ENCODE measurements at regions not wholly inside any gene's neighbourhood (a gene's known extent, or its start where the extent isn't known, plus 50 kb on each side); places are given as distances from the start of the nearest gene placed in this dataset.

GRCh38 chr12:75661908-75662307 lies 150.5 kb upstream of the KRR1 start:
- H3K27me3 ChIP-seq (ENCODE audit: insufficient read depth): no peaks in the 10 kb centered on the region
- H3K9ac ChIP-seq: no peak overlapping the region
- H3K36me3 ChIP-seq (replicated peaks in 1 of 2; ENCODE audit: control insufficient read depth in 1 of 2, insufficient read depth in 2 of 2, low read length in 1 of 2): no peaks in the 10 kb centered on the region
- peaks cover 0 to 57% of the 10 kb centered on the region in 2 experiments; a peak in 3 of 4 replicates for H3K4me1 ChIP-seq (ENCODE audit: control insufficient read depth in 1 of 2, insufficient read depth in 2 of 2, low read depth in 1 of 2, low read length in 1 of 2)
- DNase-seq: no peak
- ChIA-PET POLR2A (no interaction called here), CTCF (no interaction called here)
- H3K27ac ChIP-seq (ENCODE audit: low read depth in 2 of 2, low read length in 1 of 2): peak overlapping the region in 1 of 2 experiments; percentile 98; a peak in 3 of 4 replicates
- no peaks in the 10 kb centered on the region for H3K9me2 ChIP-seq
- no peak overlapping the region for H3K4me2 ChIP-seq
- H3F3A ChIP-seq (replicated peaks; ENCODE audit: insufficient read depth): peaks cover 55% of the 10 kb centered on the region
- no peak overlapping the region for H2AFZ ChIP-seq (ENCODE audit: low read depth)
- H3K4me3 ChIP-seq (ENCODE audit: low read depth in 2 of 2, low read length in 1 of 2): no peak overlapping the region
- H4K20me1 ChIP-seq (ENCODE audit: insufficient read depth): no peaks in the 10 kb centered on the region
- no peaks in the 10 kb centered on the region for H3K79me2 ChIP-seq (ENCODE audit: insufficient read depth)
- WGBS (ENCODE audit: low lambda C conversion rate): 42% methylated on average over 1 of the region's 1 CpG
- no peaks in the 10 kb centered on the region for H3K9me3 ChIP-seq
- TF ChIP-seq YY1 (IDR thresholded peaks at IDR 0.05; ENCODE audit: low read depth) (no peak), FOXJ3 (CRISPR knock-in tag; IDR thresholded peaks at IDR 0.05) (no peak), EZH2phosphoT487 (IDR thresholded peaks at IDR 0.05; ENCODE audit: borderline replicate concordance, low read depth) (no peak), NRF1 (IDR thresholded peaks at IDR 0.05; ENCODE audit: low read depth, low read length) (no peak), SIN3A (IDR thresholded peaks at IDR 0.05; ENCODE audit: borderline replicate concordance, low read depth, low read length) (no peak), GABPA (IDR thresholded peaks at IDR 0.05; ENCODE audit: low read depth) (no peak), JUND (IDR thresholded peaks at IDR 0.05) (peak; percentile 17; the same call in 1 of the 2 replicates), USF2 (IDR thresholded peaks at IDR 0.05; ENCODE audit: borderline replicate concordance, low read depth, low read length) (no peak), USF1 (IDR thresholded peaks at IDR 0.05; ENCODE audit: borderline replicate concordance, low read depth) (no peak), RXRA (IDR thresholded peaks at IDR 0.05; ENCODE audit: borderline replicate concordance, low read depth) (no peak), POLR2AphosphoS5 (IDR thresholded peaks at IDR 0.05; ENCODE audit: low read depth, low read length) (peak; percentile 28; the same call in 1 of the 2 replicates), TEAD4 (IDR thresholded peaks at IDR 0.05; ENCODE audit: borderline replicate concordance, insufficient read depth) (0 out of 2 replicates have a peak, but pooled peaks have one; percentile 16), REST (IDR thresholded peaks at IDR 0.05; ENCODE audit: low read depth, low read length) (no peak), ELF1 (IDR thresholded peaks at IDR 0.05) (no peak), PBX3 (IDR thresholded peaks at IDR 0.05) (peak; percentile 80), SMC3 (IDR thresholded peaks at IDR 0.05; ENCODE audit: low read depth, low read length) (no peak), CHD2 (IDR thresholded peaks at IDR 0.05; ENCODE audit: low read length, partially characterized antibody) (no peak), TCF12 (IDR thresholded peaks at IDR 0.05) (peak; percentile 73), CTCF (IDR thresholded peaks at IDR 0.05) (no peak), EP300 (IDR thresholded peaks at IDR 0.05; ENCODE audit: borderline replicate concordance in 1 of 2, low read depth in 1 of 2, low read length in 1 of 2) (peak in 1 of 2 experiments; percentile 65; a peak in 1 of 4 replicates), FOSL2 (IDR thresholded peaks at IDR 0.05; ENCODE audit: borderline replicate concordance, low read depth) (no peak), IRF3 (IDR thresholded peaks at IDR 0.05; ENCODE audit: low read depth, low read length) (no peak), RFX5 (IDR thresholded peaks at IDR 0.05; ENCODE audit: low read length) (no peak), TAF1 (IDR thresholded peaks at IDR 0.05; ENCODE audit: borderline replicate concordance, low read depth, low read length) (no peak), RCOR1 (IDR thresholded peaks at IDR 0.05; ENCODE audit: low read length) (no peak), NFIC (IDR thresholded peaks at IDR 0.05; ENCODE audit: borderline replicate concordance) (peak; percentile 77)
